H1 (cell line): ENCODE measurements at regions not wholly inside any gene's neighbourhood (a gene's known extent, or its start where the extent isn't known, plus 50 kb on each side); places are given as distances from the start of the nearest gene placed in this dataset.

Source experiments
- CTCF ChIA-PET: fragments of 300-600 bp; sonication (Branson Sonifier 250); formaldehyde crosslinking; loops from one replicate; lab custom pipeline; 2021; ENCODE audit not compliant: partially characterized antibody; lab: Charles Lee
- POLR2A ChIA-PET: fragments of 300-600 bp; sonication (Branson Sonifier 250); formaldehyde crosslinking; loops from one replicate; lab custom pipeline; 2021; ENCODE audit warnings: inconsistent platforms; ENCODE audit not compliant: partially characterized antibody; lab: Charles Lee
- DNase-seq, 2 experiments: peaks; one replicate each; pipeline versions ENCODE4 v3.0.0 to v3.0.0-alpha.2; 2010 to 2022; ENCODE audit warnings: low spot score in 2 of 2, low read depth in 1 of 2, mixed read lengths in 1 of 2
- FAIRE-seq: peaks from 2 replicates; lab custom pipeline; 2011; peaks lifted over from hg19 to GRCh38; lab: Jason Lieb, UNC
- H2AFZ ChIP-seq: 2 replicates; pipeline ENCODE4 v1.8.1; 2012; ENCODE audit warnings: low read length, inconsistent platforms
- H2AK5ac ChIP-seq: 2 replicates; pipeline ENCODE4 v1.6.1; 2013; ENCODE audit warnings: low read depth, low read length
- H2BK120ac ChIP-seq: replicated peaks from 2 replicates; pipeline ENCODE3; 2013; ENCODE audit warnings: low read depth, low read length, inconsistent platforms
- H2BK12ac ChIP-seq: 2 replicates; pipeline ENCODE4 v1.6.1; 2013; ENCODE audit warnings: low read depth, low read length
- H2BK15ac ChIP-seq: 2 replicates; pipeline ENCODE4 v1.6.1; 2013; ENCODE audit warnings: low read length
- H2BK20ac ChIP-seq: 2 replicates; pipeline ENCODE4 v1.6.1; 2013; ENCODE audit warnings: low read length
- H2BK5ac ChIP-seq: 2 replicates; pipeline ENCODE4 v1.6.1; 2013; ENCODE audit warnings: low read depth, low read length
- H3K14ac ChIP-seq: 2 replicates; pipeline ENCODE4 v1.6.1; 2013; ENCODE audit warnings: inconsistent platforms; ENCODE audit not compliant: insufficient read length
- H3K18ac ChIP-seq: 2 replicates; pipeline ENCODE4 v1.6.1; 2013; ENCODE audit warnings: low read length; ENCODE audit errors: extremely low read depth
- H3K23ac ChIP-seq: 2 replicates; pipeline ENCODE4 v1.6.1; 2013; ENCODE audit warnings: inconsistent platforms; ENCODE audit not compliant: insufficient read length
- H3K23me2 ChIP-seq: 2 replicates; pipeline ENCODE4 v1.6.1; 2013; ENCODE audit warnings: low read depth, low read length
- H3K27ac ChIP-seq: 2 replicates; pipeline ENCODE4 v1.6.1; 2011; ENCODE audit warnings: low read depth, low read length, inconsistent platforms
- H3K27me3 ChIP-seq, 4 experiments: replicated peaks in 1 of 4; 1 replicate in 1 of 4; 2 replicates in 3 of 4; pipeline versions ENCODE4 v1.6.1 to v1.8.1; 2011 to 2013; ENCODE audit warnings: low read length in 3 of 4, mild to moderate bottlenecking in 3 of 4, inconsistent platforms in 2 of 4, mixed read lengths in 2 of 4, moderate library complexity in 1 of 4; ENCODE audit not compliant: control insufficient read depth in 3 of 4, insufficient read depth in 3 of 4; ENCODE audit errors: extremely low read depth in 1 of 4
- H3K36me3 ChIP-seq, 4 experiments: 2 replicates each; pipeline versions ENCODE4 v1.6.1 to v1.8.1; 2011 to 2013; ENCODE audit warnings: mild to moderate bottlenecking in 4 of 4, low read length in 3 of 4, moderate library complexity in 2 of 4, control low read depth in 1 of 4, inconsistent platforms in 1 of 4; ENCODE audit not compliant: insufficient read depth in 4 of 4, control insufficient read depth in 2 of 4
- H3K4ac ChIP-seq: replicated peaks from 2 replicates; pipeline ENCODE3; 2013; ENCODE audit warnings: low read length, low read depth, mixed read lengths, inconsistent platforms; ENCODE audit not compliant: insufficient read length
- H3K4me1 ChIP-seq, 4 experiments: replicated peaks in 1 of 4; 1 replicate in 1 of 4; 2 replicates in 3 of 4; pipeline versions ENCODE4 v1.6.1 to v1.8.1; 2011 to 2013; ENCODE audit warnings: low read length in 3 of 4, inconsistent platforms in 2 of 4, mixed read lengths in 1 of 4; ENCODE audit not compliant: insufficient read depth in 4 of 4, control insufficient read depth in 3 of 4
- H3K4me2 ChIP-seq, 2 experiments: 2 replicates each; pipeline versions ENCODE4 v1.6.1 to v1.8.1; 2011 to 2013; ENCODE audit warnings: low read depth in 2 of 2, low read length in 2 of 2, control low read depth in 1 of 2, inconsistent platforms in 1 of 2, mild to moderate bottlenecking in 1 of 2; ENCODE audit not compliant: insufficient read depth in 1 of 2
- H3K4me3 ChIP-seq, 4 experiments: fragments of 200-600, 300-600 bp in 1 of 4; sonication (generic), shearing (Covaris generic), sonication (Bioruptor Twin) in 1 of 4; 2 replicates each; pipeline versions ENCODE4 v1.5.1 to v1.8.1; 2011 to 2016; ENCODE audit warnings: low read length in 4 of 4, low read depth in 3 of 4, control low read depth in 2 of 4, inconsistent platforms in 2 of 4, mild to moderate bottlenecking in 2 of 4, mixed read lengths in 1 of 4, moderate library complexity in 1 of 4; ENCODE audit not compliant: insufficient read depth in 2 of 4; ENCODE audit errors: extremely low read depth in 1 of 4
- H3K56ac ChIP-seq: replicated peaks from 2 replicates; pipeline ENCODE3; 2013; ENCODE audit warnings: low read depth, mild to moderate bottlenecking, mixed read lengths, low read length, inconsistent platforms; ENCODE audit not compliant: insufficient read length
- H3K79me1 ChIP-seq: 2 replicates; pipeline ENCODE4 v1.6.1; 2013; ENCODE audit warnings: low read depth, low read length, control low read depth
- H3K79me2 ChIP-seq, 2 experiments: 2 replicates each; pipeline versions ENCODE4 v1.6.1 to v1.8.1; 2012 to 2013; ENCODE audit warnings: low read length in 2 of 2, mild to moderate bottlenecking in 2 of 2, inconsistent platforms in 1 of 2; ENCODE audit not compliant: insufficient read depth in 2 of 2, control insufficient read depth in 1 of 2
- H3K9ac ChIP-seq, 4 experiments: replicated peaks in 1 of 4; 1 replicate in 1 of 4; 2 replicates in 3 of 4; pipeline versions ENCODE4 v1.6.1 to v1.8.1; 2011 to 2013; ENCODE audit warnings: low read depth in 3 of 4, low read length in 3 of 4, control low read depth in 2 of 4, mild to moderate bottlenecking in 2 of 4, moderate library complexity in 2 of 4, inconsistent platforms in 1 of 4; ENCODE audit errors: extremely low read depth in 1 of 4
- H3K9me3 ChIP-seq, 2 experiments: 2 replicates each; pipeline versions ENCODE4 v1.6.1 to v1.8.1; 2012 to 2013; ENCODE audit warnings: mild to moderate bottlenecking in 2 of 2, moderate library complexity in 2 of 2, control low read depth in 1 of 2, inconsistent platforms in 1 of 2, low read depth in 1 of 2, low read length in 1 of 2, mixed read lengths in 1 of 2; ENCODE audit not compliant: insufficient read depth in 2 of 2
- H4K20me1 ChIP-seq, 2 experiments: replicated peaks in 1 of 2; 2 replicates each; pipeline versions ENCODE3 to v1.8.1; 2011 to 2013; ENCODE audit warnings: inconsistent platforms in 2 of 2, low read length in 2 of 2, mild to moderate bottlenecking in 1 of 2; ENCODE audit not compliant: insufficient read depth in 2 of 2, control insufficient read depth in 1 of 2
- H4K5ac ChIP-seq: 2 replicates; pipeline ENCODE4 v1.6.1; 2013; ENCODE audit warnings: low read length, low read depth, mixed read lengths, inconsistent platforms; ENCODE audit not compliant: insufficient read length
- H4K8ac ChIP-seq: 2 replicates; pipeline ENCODE4 v1.8.0; 2013; ENCODE audit warnings: mild to moderate bottlenecking, moderate library complexity, low read length, inconsistent platforms; ENCODE audit not compliant: insufficient read depth; ENCODE audit errors: extremely low read depth
- H4K91ac ChIP-seq: replicated peaks from 2 replicates; pipeline ENCODE3; 2013; ENCODE audit warnings: low read length, mixed read lengths, inconsistent platforms; ENCODE audit not compliant: insufficient read length
- CBX8 ChIP-seq: fragments of 300-800, 300-1000 bp; sonication (generic); IDR thresholded peaks from 2 replicates; pipeline ENCODE4 v1.7.1; 2016; ENCODE audit warnings: low read depth, low read length, borderline replicate concordance
- TF ChIP-seq, protein P1 (sequence below), 3 experiments: IDR thresholded peaks; 1 replicate in 2 of 3; 2 replicates in 1 of 3; pipeline versions ENCODE4 v1.5.1 to v1.6.1; 2011; ENCODE audit warnings: low read length in 3 of 3, mild to moderate bottlenecking in 3 of 3, inconsistent platforms in 2 of 3, low read depth in 1 of 3, moderate library complexity in 1 of 3; ENCODE audit not compliant: insufficient read depth in 1 of 3; ENCODE audit errors: control extremely low read depth in 1 of 3

DNA sequence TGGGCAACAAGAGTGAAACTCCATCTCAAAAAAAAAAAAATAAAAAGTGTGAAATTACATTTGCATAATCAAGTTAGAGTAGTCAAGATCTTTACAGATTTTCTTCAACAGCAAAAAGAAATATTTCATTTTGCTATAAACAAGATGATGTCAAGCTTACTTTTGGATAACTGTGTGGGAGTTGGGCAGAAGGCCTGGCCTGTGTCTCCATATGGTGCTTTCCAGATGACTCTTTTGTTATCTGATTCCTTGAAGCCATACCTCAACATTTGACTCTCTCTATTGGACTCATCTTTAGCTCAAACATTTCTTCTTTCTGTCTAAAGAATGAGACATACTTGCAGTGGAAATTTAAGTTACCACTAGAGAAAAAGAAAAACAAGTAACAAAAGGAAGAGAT, 246.8 kb downstream of the MSX2 start:
- Histone ChIP-seq H3K79me2 (no peaks in the 10 kb centered on the region), H3K14ac (no peak overlapping the region), H3K18ac (no peak overlapping the region), H2AFZ (no peak overlapping the region), H3K27ac (no peak overlapping the region), H3K23ac (no peak overlapping the region), H2BK120ac (no peak overlapping the region), H4K20me1 (no peaks in the 10 kb centered on the region), H4K5ac (no peak overlapping the region), H3K9ac (no peak overlapping the region), H2BK20ac (no peak overlapping the region), H3K56ac (no peak overlapping the region), H2BK5ac (no peak overlapping the region), H3K4me2 (no peak overlapping the region), H3K9me3 (peaks cover 0 to 5% of the 10 kb centered on the region in 2 experiments; a peak in 2 of 4 replicates), H3K4me1 (no peaks in the 10 kb centered on the region), H3K79me1 (no peaks in the 10 kb centered on the region), H3K4ac (no peak overlapping the region), H3K36me3 (no peaks in the 10 kb centered on the region), H4K91ac (no peak overlapping the region), H2AK5ac (no peak overlapping the region), H3K27me3 (no peaks in the 10 kb centered on the region), H4K8ac (no peak overlapping the region), H2BK15ac (no peak overlapping the region), H3K4me3 (no peak overlapping the region), H2BK12ac (no peak overlapping the region), H3K23me2 (no peaks in the 10 kb centered on the region)
- FAIRE-seq (no peak), DNase-seq (no peak)
- CTCF ChIA-PET = interaction anchor here (0.6 to 1.1 kb wide), 2 partner anchors 132 to 493 kb away, joined by 3 to 4 read pairs; no protein-coding TSS in a partner anchor
- POLR2A ChIA-PET = no interaction called here
- TF ChIP-seq, protein P1, sequence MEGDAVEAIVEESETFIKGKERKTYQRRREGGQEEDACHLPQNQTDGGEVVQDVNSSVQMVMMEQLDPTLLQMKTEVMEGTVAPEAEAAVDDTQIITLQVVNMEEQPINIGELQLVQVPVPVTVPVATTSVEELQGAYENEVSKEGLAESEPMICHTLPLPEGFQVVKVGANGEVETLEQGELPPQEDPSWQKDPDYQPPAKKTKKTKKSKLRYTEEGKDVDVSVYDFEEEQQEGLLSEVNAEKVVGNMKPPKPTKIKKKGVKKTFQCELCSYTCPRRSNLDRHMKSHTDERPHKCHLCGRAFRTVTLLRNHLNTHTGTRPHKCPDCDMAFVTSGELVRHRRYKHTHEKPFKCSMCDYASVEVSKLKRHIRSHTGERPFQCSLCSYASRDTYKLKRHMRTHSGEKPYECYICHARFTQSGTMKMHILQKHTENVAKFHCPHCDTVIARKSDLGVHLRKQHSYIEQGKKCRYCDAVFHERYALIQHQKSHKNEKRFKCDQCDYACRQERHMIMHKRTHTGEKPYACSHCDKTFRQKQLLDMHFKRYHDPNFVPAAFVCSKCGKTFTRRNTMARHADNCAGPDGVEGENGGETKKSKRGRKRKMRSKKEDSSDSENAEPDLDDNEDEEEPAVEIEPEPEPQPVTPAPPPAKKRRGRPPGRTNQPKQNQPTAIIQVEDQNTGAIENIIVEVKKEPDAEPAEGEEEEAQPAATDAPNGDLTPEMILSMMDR (IDR thresholded peaks at IDR 0.05; ENCODE audit: control extremely low read depth in 1 of 3, insufficient read depth in 1 of 3, low read depth in 1 of 3, low read length in 3 of 3) = no peak
- no peak for TF ChIP-seq CBX8
